Mucosa of descending colon (tissue), 3 donors: ENCODE measurements at regions not wholly inside any gene's neighbourhood (a gene's known extent, or its start where the extent isn't known, plus 50 kb on each side); places are given as distances from the start of the nearest gene placed in this dataset.

Experiments
- ATAC-seq: fragments of 200-7000 bp; cut with Tn5 transposase; one replicate; pipeline ENCODE4 v1.9.1; 2020; ENCODE audit warnings: mild to moderate bottlenecking, moderate library complexity
- DNase-seq, 3 donors: peaks; one replicate each; pipeline ENCODE4 v3.0.0-alpha.2; 2020
- H3K36me3 ChIP-seq: fragments of 200-600 bp; one replicate; pipeline ENCODE4 v1.8.0; 2021; ENCODE audit warnings: low read depth, mild to moderate bottlenecking
- H3K4me1 ChIP-seq: fragments of 200-600 bp; one replicate; pipeline ENCODE4 v1.8.0; 2021; ENCODE audit warnings: low read depth, mild to moderate bottlenecking
- H3K4me3 ChIP-seq: fragments of 200-600 bp; one replicate; pipeline ENCODE4 v1.8.0; 2021; ENCODE audit warnings: mild to moderate bottlenecking
- H3K9me3 ChIP-seq: fragments of 200-600 bp; one replicate; pipeline ENCODE4 v1.8.0; 2021; ENCODE audit warnings: mild to moderate bottlenecking
- CTCF ChIP-seq: fragments of 200-600 bp; IDR thresholded peaks from one replicate; pipeline ENCODE4 v1.8.0; 2022; ENCODE audit warnings: antibody characterized with exemption, mild to moderate bottlenecking
- intact Hi-C, 2 donors: fragments of 100-400 bp; cut with DNase I in 1 of 2; cut with micrococcal nuclease in 1 of 2; formaldehyde crosslinking; loops; one replicate each; pipeline versions ENCODE4 v1.11.0 to v1.11.1; 2022; cut with DNase I, micrococcal nuclease
- donor health status: DM: no; HTN: no; CAD: no; lungs with moderate emphysema.
- donor health status: DM: no; HTN: no; CAD: no.
- donor health status: DM: no; HTN: yes; CAD: no.

- no peaks in the 10 kb centered on the region for H3K36me3 ChIP-seq
- DNase-seq = peak; percentile 46 to 66 (median 61)
- TF ChIP-seq CTCF = no peak
- intact Hi-C loops = no loop called here
- peak; percentile 74 for ATAC-seq
- no peak overlapping the region for H3K4me3 ChIP-seq
- H3K9me3 ChIP-seq = no peaks in the 10 kb centered on the region
- H3K4me1 ChIP-seq = no peaks in the 10 kb centered on the region
These were observed 201.2 kb upstream of the GAS1 start for GRCh38 chr9:87148331-87149104.

DNA sequence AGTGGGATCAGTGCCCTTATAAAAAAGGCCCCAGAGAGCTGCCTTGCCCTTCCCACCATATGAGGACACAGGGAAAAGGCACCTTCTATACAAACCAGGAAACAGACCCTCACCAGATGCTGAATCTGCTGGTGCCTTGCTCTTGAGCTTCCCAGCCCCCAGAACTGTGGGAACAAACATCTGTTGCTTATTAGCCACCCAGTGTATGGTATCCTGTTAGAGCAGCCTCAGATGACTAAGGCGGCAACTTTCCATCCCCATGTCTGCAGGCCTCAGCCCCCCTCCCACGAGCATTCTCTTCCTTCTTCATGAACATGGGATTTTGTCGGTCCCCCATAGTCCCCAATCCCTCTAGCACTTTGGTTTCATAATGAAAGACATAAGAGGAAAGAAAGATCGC, 202.5 kb upstream of the GAS1 start:
- DNase-seq = no peak
- Histone ChIP-seq H3K9me3 (no peaks in the 10 kb centered on the region), H3K36me3 (no peaks in the 10 kb centered on the region), H3K4me1 (no peaks in the 10 kb centered on the region), H3K4me3 (no peak overlapping the region)
- no peak for TF ChIP-seq CTCF
- ATAC-seq = no peak
- intact Hi-C loops = no loop called here

GRCh38 chr9:87152256-87152655, 204.9 kb upstream of the GAS1 start:
- H3K9me3 ChIP-seq = no peaks in the 10 kb centered on the region
- no peaks in the 10 kb centered on the region for H3K4me1 ChIP-seq
- no peak for TF ChIP-seq CTCF
- no peaks in the 10 kb centered on the region for H3K36me3 ChIP-seq
- no peak for ATAC-seq
- intact Hi-C loops = no loop called here
- DNase-seq = no peak
- H3K4me3 ChIP-seq = no peak overlapping the region

GRCh38 chr9:87156247-87156646, 208.9 kb upstream of the GAS1 start:
- Histone ChIP-seq H3K9me3 (no peaks in the 10 kb centered on the region), H3K4me1 (no peaks in the 10 kb centered on the region), H3K36me3 (no peaks in the 10 kb centered on the region), H3K4me3 (no peak overlapping the region)
- TF ChIP-seq CTCF = no peak
- ATAC-seq (no peak), DNase-seq (no peak)
- intact Hi-C loops = no loop called here

GRCh38 chr9:87157366-87158031, 210.2 kb upstream of the GAS1 start:
- DNase-seq (no peak), ATAC-seq (no peak)
- no peaks in the 10 kb centered on the region for H3K4me1 ChIP-seq
- no peak for TF ChIP-seq CTCF
- H3K4me3 ChIP-seq = no peak overlapping the region
- intact Hi-C loops = no loop called here
- no peaks in the 10 kb centered on the region for H3K9me3 ChIP-seq
- no peaks in the 10 kb centered on the region for H3K36me3 ChIP-seq
